ENCODE measurements at regions not wholly inside any gene's neighbourhood (a gene's known extent, or its start where the extent isn't known, plus 50 kb on each side); places are given as distances from the start of the nearest gene placed in this dataset.

DNA sequence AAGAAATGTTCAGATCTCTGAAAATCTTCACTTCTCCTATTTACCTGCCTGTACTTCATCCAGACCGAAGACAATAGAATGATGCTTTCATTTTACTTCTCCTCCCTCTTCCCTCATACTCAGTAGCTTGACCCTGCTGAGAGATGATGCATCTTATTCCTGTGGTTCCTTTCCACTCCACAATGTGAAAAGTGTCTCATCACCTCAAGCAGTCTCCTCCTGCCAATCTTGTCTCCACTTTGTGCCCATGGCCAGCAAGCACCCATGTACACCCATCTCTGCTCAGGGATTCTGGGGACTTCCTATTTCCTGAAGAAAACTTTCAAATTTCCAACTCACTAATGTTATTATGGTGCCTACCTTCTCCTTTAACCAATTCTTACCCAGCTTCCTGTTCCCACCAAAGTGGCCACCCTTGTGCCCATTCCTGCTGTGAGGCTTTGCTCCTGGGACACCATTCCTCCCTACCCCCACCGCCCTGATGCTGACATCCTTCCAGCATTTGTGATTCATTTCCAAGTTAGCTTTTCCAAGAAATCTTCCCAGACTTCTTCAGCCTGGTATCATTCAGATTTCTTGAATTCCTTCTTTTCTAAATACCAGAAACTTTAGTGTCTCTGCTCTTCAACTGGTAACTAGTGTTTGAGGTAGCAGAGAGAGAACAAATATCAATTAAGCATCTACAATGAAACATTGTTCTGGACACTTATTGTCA, 212.5 kb downstream of the POSTN start (continued):
- TF ChIP-seq, protein P1, sequence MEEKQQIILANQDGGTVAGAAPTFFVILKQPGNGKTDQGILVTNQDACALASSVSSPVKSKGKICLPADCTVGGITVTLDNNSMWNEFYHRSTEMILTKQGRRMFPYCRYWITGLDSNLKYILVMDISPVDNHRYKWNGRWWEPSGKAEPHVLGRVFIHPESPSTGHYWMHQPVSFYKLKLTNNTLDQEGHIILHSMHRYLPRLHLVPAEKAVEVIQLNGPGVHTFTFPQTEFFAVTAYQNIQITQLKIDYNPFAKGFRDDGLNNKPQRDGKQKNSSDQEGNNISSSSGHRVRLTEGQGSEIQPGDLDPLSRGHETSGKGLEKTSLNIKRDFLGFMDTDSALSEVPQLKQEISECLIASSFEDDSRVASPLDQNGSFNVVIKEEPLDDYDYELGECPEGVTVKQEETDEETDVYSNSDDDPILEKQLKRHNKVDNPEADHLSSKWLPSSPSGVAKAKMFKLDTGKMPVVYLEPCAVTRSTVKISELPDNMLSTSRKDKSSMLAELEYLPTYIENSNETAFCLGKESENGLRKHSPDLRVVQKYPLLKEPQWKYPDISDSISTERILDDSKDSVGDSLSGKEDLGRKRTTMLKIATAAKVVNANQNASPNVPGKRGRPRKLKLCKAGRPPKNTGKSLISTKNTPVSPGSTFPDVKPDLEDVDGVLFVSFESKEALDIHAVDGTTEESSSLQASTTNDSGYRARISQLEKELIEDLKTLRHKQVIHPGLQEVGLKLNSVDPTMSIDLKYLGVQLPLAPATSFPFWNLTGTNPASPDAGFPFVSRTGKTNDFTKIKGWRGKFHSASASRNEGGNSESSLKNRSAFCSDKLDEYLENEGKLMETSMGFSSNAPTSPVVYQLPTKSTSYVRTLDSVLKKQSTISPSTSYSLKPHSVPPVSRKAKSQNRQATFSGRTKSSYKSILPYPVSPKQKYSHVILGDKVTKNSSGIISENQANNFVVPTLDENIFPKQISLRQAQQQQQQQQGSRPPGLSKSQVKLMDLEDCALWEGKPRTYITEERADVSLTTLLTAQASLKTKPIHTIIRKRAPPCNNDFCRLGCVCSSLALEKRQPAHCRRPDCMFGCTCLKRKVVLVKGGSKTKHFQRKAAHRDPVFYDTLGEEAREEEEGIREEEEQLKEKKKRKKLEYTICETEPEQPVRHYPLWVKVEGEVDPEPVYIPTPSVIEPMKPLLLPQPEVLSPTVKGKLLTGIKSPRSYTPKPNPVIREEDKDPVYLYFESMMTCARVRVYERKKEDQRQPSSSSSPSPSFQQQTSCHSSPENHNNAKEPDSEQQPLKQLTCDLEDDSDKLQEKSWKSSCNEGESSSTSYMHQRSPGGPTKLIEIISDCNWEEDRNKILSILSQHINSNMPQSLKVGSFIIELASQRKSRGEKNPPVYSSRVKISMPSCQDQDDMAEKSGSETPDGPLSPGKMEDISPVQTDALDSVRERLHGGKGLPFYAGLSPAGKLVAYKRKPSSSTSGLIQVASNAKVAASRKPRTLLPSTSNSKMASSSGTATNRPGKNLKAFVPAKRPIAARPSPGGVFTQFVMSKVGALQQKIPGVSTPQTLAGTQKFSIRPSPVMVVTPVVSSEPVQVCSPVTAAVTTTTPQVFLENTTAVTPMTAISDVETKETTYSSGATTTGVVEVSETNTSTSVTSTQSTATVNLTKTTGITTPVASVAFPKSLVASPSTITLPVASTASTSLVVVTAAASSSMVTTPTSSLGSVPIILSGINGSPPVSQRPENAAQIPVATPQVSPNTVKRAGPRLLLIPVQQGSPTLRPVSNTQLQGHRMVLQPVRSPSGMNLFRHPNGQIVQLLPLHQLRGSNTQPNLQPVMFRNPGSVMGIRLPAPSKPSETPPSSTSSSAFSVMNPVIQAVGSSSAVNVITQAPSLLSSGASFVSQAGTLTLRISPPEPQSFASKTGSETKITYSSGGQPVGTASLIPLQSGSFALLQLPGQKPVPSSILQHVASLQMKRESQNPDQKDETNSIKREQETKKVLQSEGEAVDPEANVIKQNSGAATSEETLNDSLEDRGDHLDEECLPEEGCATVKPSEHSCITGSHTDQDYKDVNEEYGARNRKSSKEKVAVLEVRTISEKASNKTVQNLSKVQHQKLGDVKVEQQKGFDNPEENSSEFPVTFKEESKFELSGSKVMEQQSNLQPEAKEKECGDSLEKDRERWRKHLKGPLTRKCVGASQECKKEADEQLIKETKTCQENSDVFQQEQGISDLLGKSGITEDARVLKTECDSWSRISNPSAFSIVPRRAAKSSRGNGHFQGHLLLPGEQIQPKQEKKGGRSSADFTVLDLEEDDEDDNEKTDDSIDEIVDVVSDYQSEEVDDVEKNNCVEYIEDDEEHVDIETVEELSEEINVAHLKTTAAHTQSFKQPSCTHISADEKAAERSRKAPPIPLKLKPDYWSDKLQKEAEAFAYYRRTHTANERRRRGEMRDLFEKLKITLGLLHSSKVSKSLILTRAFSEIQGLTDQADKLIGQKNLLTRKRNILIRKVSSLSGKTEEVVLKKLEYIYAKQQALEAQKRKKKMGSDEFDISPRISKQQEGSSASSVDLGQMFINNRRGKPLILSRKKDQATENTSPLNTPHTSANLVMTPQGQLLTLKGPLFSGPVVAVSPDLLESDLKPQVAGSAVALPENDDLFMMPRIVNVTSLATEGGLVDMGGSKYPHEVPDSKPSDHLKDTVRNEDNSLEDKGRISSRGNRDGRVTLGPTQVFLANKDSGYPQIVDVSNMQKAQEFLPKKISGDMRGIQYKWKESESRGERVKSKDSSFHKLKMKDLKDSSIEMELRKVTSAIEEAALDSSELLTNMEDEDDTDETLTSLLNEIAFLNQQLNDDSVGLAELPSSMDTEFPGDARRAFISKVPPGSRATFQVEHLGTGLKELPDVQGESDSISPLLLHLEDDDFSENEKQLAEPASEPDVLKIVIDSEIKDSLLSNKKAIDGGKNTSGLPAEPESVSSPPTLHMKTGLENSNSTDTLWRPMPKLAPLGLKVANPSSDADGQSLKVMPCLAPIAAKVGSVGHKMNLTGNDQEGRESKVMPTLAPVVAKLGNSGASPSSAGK (IDR thresholded peaks at IDR 0.05) = no peak
- TF ChIP-seq, protein P2, sequence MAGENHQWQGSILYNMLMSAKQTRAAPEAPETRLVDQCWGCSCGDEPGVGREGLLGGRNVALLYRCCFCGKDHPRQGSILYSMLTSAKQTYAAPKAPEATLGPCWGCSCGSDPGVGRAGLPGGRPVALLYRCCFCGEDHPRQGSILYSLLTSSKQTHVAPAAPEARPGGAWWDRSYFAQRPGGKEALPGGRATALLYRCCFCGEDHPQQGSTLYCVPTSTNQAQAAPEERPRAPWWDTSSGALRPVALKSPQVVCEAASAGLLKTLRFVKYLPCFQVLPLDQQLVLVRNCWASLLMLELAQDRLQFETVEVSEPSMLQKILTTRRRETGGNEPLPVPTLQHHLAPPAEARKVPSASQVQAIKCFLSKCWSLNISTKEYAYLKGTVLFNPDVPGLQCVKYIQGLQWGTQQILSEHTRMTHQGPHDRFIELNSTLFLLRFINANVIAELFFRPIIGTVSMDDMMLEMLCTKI (IDR thresholded peaks at IDR 0.05; ENCODE audit: partially characterized antibody) = no peak
